ENCODE measurements at regions not wholly inside any gene's neighbourhood (a gene's known extent, or its start where the extent isn't known, plus 50 kb on each side); places are given as distances from the start of the nearest gene placed in this dataset.
"Not testable (repeated sequence)": the region's sequence is repeated elsewhere in the genome, so short reads cannot be mapped to it uniquely, and the experiment has no call there.

DNA sequence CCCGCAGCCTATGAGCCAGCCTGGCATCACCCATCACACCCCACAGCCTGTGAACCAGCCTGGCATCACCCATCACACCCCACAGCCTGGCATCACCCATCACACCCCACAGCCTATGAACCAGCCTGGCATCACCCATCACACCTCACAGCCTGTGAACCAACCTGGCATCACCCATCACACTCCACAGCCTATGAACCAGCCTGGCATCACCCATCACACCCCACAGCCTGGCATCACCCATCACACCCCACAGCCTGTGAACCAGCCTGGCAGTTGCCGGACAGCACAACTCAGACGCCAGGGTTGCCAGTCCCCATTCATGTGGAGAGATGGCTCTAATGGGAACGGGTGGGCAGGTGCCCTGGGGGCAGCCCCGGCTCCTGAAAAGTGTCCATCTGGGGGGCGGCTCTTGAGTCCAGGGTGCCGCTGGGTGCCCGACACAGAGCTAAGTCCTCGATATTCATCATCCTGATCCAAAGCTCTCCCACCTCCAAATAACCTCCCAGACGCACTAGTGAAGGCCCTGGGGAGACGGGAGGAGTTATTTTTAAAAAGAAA lies 116.9 kb upstream of the AFDN start:
- not testable (repeated sequence) for DNase-seq (ENCODE audit: low read depth)

DNA sequence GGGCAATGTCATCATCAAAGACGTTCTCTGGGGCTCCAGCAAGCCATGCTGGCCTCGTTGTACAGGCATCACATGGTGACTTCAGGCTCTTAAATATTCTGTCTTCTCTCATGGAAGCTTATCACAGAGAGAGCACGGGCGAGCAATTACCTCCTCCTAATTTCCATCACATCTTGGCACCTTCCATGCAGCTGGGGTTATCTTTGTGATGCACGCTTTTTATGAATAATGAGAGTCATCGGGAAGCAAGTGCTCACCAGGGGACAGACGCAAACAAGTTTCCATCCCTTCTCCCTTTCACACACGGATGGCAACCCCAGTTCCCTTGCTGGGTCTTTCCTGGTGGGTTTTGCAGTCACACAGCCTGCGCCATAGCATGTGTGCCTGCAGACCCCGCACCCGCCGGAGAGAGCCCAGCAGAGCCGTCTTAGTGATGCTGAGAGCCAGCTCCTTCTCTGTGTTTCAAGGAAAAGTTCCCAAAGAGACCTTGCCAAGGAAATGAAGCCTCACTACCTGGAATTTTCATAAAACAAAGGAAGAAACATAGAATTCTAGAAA lies 116.3 kb upstream of the AFDN start:
- DNase-seq (ENCODE audit: low read depth) = no peak

DNA sequence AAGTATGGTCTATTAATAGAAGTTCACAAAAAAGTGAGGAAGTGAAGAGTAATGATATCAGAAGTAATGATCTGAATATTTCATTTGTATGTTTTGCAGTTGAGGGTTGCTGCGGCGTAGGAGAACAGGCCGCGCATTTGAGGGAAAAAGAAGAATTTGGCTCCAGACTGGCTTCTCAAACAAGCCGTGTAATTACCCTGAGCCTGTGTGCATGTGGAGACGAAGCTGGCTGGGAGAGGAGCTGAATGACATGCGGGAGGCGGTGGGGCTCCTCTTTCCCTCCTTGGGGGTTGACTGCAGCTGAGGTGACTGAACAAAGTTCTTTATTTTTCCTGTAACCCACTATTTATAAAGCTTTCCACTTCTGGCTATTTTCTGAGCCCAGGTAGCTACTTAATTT lies 115.5 kb upstream of the AFDN start:
- no peak for DNase-seq (ENCODE audit: low read depth)

DNA sequence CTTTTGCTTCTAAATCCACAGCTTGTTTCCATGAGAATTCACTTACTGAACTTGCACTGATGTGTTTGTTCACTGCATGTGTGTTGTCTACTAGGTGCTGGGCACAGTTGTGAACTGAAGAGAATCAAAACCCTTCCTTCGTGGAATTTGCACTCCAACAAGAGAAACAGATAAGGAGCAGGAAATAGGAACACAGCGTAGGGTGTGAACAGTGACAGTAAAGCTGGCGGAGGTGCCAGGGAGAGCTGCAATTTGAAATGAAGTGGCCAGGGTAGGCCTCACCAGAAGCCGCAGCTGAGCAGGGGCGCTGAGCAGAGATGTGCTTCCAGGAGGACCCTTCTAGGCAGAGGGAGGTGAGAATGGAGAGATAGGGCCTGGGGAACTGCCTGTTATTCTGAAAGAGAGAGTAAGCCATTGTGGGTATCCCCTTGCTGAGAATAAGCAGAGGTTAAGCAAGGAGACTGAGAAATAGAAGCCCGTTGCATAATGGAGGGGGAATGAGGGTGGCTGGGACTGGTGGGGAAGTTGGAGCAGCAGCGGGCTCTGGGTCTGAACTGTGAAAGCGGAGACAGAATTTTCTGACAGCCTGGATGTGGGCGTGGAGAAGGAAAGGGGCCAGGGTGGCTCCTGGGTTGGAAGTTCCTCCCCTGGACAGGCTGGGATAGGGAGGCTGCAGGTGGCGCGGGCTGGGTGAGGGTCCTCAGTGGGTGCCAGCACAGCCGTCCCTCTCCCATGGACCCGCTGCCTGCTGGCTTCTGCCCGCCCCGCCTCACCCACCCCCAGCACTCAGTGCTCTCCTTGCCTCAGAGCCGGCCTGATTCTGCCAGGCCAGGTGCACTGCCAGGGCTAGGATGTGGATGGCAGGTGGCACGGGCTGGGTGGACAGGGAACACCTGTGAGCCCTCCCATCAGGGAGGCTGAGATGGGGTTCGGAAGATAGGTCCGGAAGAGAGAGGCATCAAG lies 114.7 kb upstream of the AFDN start:
- DNase-seq (ENCODE audit: low read depth) = no peak

DNA sequence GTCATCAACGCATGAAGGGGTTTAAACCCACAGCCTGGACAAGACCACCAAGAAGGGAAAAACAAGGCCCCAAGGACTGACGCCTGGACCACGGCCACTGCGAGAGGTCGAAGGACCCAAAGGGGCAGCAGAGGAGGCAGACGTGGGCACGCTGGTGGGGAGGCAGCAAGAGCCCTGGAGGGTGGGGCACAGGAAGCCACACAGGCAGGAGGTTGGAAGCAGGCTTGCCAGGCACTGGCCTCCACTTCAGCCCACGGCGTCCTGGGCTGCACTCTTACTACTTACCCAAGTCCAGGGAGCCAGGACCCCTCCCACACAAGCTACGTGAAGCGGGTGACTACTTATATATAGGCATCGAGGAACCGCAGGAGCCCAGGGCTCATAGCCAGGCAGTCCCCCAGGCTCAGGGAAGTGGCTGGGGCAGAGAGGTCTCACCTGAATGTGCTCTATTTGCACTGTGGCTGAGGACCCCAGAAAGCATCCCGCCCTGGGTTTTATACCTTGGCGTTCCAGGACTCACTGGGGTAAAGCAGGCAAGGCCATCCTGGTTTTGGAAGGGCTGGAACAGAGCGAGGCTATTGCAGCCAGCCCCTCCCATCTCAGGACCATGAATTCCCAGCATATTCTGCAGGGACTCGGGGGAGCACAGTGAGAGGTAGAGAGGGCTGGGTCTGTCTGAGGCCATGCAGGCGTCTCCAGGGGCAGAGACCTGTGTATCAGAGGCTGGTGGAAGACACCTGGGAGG lies 113.8 kb upstream of the AFDN start:
- no peak for DNase-seq (ENCODE audit: low read depth)

DNA sequence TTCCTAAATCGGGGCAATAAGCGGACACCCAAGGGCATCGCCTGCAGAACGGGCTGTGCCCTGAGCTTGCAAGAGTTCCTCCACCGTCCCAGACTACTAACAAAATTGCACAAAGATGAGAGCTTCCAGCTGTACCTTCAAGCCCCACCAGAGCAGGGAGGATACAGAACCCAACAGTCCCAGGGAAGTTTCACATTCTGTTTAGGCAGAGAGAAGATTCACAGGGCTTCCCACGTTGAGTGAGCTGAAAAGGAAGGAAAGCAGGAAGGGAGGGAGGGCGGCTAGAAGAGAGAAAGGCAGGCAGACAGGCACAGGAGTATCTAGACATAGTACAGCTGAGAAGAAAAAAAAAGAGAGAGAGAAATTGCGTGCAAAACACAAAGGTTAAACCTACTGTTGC lies 112.6 kb upstream of the AFDN start:
- DNase-seq (ENCODE audit: low read depth) = no peak

DNA sequence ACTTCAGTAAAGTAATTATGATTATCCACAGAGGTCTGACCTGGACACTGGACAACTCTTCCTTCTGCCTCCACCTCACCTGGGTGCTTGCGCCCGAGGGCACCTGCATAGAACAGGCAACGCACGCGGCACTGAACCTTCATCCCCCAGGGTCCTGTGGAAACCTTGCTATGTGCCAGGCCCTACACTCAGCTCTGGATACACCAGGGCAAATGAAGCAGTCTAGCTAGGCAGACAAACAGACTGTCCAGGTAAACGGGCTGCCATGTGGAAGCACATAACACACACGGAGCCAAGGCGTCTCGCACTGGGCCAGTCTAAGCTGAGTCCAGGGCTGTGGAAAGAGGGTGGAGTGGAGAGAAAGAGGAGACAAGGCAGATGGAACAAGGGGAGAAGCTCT lies 109.3 kb upstream of the AFDN start:
- DNase-seq (ENCODE audit: low read depth) = no peak

DNA sequence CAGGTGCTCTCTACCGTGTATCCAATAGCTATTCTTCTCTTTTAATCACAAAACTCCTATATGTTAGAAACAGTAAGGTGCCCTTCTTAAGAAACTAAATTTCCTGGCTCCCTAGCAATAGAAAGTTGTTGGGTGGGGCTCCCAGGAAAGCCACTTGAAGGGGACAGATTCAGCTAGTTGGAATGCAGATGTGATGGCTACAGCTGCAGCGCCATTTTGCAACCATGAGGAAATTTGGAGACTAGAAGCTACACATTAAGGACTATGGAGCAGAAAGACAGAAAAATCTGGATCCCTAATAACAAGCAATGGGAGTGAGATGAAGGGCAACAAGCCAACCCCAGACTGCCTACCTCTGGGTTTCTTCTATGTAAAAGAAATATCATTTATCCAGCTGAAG lies 108.8 kb upstream of the AFDN start:
- no peak for DNase-seq (ENCODE audit: low read depth)

DNA sequence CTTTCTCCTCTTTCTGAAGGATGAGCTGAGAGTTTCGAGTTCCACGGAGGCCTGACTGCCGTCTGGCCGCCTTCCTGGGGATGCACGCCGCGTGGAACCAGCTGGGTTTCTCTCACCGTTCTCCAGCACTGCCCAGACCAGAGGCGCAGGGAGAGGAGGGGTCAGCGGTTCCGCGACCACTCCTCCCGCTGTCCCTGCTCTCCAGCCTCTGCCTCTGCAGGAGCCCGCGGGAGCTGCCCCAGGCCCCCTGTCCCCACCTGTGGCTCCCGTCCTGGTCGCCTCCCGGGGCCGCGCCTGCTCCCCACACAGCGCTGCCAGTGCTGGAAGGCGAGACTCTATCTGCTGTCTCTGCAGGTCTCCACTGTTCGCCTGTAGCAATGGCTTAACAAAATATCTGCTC lies 106.8 kb upstream of the AFDN start:
- no peak for DNase-seq (ENCODE audit: low read depth)

DNA sequence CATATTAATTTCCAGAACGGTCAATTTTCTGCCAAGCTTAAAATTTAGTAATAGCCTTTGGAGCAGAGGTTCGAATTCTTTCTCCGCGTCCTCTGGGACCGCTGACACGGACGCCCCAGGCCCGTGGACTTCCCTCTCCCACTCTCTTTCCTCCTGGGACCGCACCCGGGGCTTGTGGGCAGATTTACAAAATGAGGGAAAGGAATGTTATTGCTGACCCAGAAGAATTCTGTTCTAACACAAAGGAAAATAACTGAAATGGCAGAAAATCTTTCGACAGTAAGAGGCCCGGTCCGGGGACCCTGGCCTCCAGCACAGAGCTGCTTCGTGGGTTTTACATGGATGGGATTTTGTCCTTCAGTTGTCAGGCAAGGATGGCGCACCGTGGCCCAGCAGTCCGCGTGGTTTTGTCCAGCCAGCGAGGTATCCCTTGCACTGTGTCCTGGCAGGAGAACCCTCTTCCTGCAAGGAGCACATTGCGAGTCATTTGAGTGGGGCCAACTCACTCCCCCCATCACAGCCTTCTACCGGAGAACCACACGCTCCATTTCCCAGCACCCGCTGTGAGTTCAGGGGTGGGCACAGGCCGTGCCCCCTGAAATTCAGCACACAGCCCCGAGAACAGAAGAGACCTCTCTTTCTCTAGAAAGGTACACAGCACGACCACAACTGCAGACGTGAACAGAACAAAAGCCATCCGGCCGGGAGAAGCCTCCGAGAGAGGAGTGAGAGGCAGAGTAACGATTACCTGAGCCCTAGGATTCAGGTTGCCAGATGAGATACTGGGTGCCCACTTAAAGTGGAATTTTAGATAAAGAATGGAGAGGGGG lies 106.0 kb upstream of the AFDN start:
- DNase-seq (ENCODE audit: low read depth) = no peak

DNA sequence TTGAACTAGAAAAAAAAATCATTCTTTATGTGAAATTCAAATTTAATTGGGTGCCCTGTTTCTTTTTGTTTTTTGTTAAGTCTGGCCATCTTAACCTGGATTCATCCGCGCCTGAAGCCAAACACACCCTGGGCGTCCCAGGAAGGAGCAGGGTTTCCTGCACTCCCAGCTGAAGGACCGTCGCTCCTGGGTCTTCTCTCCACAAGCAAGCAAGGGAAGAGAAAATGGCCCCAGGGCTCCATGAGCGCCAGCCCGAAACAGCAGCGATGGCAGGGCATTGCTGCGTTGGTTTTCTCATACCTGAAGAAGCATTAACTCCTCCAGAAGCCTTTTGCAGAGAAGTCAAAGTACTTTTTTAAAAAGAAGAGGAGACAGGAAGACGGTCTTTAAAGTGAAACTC lies 105.4 kb upstream of the AFDN start:
- DNase-seq (ENCODE audit: low read depth) = no peak

DNA sequence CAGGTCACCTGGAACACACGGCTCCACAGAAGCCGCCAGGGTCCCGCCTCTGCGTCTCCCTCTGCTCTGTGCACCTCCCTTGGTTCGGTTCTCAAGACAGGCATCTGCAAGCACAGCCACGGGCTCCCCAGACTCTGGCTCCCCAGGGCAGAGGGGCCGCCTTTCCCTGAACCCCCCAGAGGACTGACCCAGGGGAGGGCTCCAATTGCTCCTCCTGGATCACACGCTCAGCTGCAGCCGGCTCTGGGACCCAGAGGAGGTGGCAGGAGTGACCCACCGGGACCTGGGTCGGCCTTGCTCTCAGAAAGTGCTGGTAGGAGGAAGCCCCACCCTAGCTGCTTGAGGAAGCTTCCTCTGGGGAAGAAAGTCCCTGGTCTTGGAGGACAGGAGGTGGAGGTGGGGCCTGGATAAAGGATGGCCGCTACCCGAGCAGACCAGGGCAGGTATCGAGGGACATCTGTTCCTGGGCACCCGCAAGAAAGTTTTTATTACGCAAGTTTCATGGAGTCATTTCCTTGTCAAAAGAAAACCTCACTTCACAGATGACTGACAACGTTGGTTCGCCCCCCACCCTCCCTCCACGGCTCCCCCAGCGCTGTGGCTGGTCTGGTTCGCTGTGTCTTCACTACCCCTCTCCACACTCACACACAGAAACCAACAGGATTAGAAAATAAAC lies 103.9 kb upstream of the AFDN start:
- DNase-seq (ENCODE audit: low read depth) = no peak

DNA sequence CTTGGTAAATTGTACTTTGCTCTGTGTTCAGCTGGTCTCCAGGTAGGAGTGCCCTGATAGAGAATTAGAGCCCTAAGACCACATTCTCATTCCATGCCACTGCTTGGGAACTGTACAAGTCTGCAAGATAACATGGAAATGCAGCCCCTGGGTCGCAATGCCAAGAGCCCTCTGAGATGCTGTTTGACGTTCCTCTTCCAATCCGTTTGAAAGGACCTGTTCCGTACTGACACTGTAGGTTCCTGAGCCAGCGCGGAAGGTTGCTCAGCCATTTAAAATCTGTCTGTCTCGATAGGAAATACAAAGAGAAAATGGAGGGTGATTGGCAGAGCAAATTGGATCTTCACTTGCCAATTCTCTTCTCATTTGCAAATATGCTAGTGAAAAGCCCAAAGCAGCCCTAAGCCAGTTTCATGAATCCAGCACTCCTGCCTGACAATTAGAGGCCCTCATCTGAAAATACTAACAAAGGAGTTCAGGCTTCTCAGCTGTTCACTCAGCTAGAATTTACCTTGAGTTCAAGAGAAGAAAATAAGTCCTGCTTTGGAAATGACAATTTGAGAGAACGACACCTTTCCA lies 100.6 kb upstream of the AFDN start:
- DNase-seq (ENCODE audit: low read depth) = no peak

DNA sequence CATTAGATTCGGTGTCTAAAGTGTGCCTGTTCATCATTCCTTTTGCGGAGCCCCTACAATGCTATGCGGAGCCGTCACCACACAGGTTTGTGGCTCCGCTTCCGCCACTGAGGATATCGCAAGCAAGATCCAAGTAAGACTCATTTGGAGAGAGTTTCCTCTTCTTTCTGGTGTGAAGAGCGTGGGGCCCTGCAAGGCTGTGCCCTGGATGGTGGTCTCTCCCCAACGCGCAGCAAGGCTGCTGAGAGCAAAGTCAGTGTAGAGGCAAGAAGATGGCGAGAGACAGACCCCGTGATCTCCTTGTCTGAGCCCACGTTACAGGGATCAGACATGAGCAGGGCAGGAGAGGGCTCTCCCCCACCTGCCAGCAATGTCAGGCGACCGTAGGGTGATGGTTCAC lies 96.3 kb upstream of the AFDN start:
- DNase-seq (ENCODE audit: low read depth) = no peak

DNA sequence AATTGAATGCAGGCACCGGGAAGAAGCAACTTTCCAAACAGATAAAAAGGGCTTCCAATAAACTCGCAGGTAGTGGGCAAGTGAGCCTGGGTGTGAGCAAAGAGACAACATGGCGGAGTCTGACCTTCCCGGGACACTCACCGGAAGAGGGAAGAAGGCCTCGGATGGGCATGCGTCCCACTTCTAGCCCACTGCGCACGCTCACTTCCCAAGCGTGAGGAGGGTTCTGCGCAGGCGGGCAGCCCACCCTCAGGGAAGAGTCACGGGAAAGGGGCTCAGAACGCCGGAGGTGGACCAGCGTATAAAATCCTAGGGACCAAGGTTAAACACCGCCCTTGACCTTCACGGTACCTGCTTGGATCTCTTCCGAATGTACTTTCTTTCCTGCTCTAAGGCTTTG lies 95.5 kb upstream of the AFDN start:
- no peak for DNase-seq (ENCODE audit: low read depth)

DNA sequence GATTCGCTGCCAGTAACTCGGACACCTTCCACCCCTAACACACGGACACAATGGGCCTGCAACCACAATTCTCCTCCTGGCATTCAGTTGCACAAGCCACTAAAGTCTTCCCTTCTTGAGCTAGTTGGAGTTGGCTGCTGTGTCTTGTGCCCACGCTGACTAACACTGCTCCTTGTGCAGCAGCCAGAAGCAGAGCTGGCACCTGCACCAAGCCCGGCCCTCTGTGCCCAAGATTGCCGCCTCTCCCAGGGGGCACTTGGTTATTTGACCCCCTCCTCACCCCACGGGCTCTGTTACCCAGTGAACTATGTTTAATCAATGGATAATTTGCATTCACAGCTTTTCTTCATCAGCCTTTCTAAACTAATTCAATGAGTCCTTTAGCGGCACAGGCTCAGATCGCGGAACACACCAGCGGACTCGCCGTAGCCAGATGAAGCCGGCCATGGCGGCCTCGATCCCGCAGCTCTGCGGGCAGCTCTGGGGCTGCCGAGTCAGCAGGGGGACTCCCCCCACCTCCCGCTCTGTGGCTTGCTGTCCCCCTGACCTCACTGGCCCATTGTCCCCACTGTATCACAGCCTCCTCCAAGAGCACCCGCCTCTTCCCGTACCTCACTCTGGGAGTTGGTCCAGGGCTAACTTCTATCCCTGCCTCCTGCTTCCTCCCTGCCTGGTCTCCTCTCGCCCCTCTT lies 94.8 kb upstream of the AFDN start:
- DNase-seq (ENCODE audit: low read depth) = no peak

DNA sequence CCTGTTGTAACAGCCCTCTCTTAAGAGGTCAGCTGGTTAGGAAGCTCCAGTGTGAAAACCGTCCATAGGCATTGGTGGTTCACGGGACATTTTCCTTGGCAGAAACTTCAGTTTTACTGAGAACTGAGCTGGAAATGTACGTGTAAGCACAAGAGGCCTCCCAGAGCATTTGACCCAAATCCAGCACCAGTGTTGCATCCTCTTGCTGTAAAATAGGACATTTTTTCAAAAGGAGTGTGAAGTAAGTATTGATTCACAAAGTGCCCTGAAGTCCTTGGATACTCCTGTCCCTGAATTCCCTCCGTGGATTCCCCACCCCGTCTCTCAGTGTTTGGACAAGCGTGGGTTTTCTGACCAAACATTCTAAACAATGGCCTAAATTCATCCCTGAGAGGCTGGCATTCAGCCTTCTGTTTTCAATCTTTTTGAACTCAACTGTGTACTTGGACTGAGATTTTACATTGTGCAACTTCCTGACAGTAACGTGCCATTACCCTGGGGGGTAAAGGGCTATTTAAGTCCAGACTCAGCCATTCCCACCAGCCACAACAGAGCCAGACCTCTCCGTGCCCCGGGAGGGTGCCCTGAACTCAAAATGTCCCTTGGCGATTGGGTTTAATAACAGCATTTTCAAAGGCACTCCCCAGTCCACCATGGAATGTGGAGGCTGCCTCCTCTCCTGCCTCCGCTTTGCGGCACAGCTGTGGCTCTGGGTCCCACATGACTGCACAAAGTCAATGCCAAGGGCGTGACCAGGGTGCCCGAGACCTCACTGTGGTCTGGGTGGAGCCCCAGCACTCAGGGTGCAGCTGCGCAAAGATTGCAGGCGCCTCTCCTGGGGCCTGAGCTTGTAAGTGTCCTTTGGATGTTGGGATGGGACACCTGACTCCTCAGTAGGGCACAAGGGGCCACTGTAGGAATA lies 92.7 kb upstream of the AFDN start:
- peak; percentile 20 for DNase-seq (ENCODE audit: low read depth)

DNA sequence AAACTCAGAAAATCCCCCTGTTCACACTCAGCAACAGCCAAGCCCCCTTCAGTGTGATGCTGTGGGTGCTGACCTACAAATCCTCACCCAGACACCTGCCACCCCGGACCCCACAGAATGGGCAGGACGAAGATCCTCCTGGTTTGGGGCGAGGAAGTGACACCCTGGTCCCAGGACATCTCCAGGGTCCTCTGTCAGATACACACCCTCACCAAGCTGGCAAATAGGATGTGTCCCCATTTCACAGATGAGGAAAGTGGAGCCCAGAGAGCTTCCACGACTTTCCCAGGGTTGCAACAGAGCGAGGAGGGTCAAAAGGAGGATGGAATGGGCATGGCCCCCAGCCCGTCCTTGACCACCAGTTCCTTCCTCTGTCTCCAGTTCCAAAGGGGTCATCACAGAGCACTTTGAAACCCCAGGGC lies 92.0 kb upstream of the AFDN start:
- no peak for DNase-seq (ENCODE audit: low read depth)
